SHP77 (cell line): ENCODE measurements at regions not wholly inside any gene's neighbourhood (a gene's known extent, or its start where the extent isn't known, plus 50 kb on each side); places are given as distances from the start of the nearest gene placed in this dataset.

Experiments used
- DNase-seq, 2 experiments: peaks; one replicate each; lab custom pipeline; 2025; lab: John Stamatoyannopoulos, UW

- DNase-seq, result no peak
Observed at GRCh38 chr2:146031158-146031557, 1511.2 kb upstream of the ZEB2 start.

- no peak for DNase-seq
Observed at GRCh38 chr2:146027156-146027555, 1507.2 kb upstream of the ZEB2 start.

- no peak for DNase-seq
Observed at GRCh38 chr2:146025519-146025918, 1505.6 kb upstream of the ZEB2 start.

- no peak for DNase-seq
Observed at GRCh38 chr2:146024212-146024743, 1504.4 kb upstream of the ZEB2 start.

GRCh38 chr2:146004462-146004861, 1484.5 kb upstream of the ZEB2 start:
- no peak for DNase-seq

- DNase-seq, result no peak
Observed at GRCh38 chr2:146003337-146003736, 1483.4 kb upstream of the ZEB2 start.

- DNase-seq, result no peak
Observed at GRCh38 chr2:145994910-145995309, 1475.0 kb upstream of the ZEB2 start.

- no peak for DNase-seq
Observed at GRCh38 chr2:145992572-145992971, 1472.7 kb upstream of the ZEB2 start.

GRCh38 chr2:145987793-145988192, 1467.9 kb upstream of the ZEB2 start:
- no peak for DNase-seq

- DNase-seq, result no peak
Observed at GRCh38 chr2:145985517-145985916, 1465.6 kb upstream of the ZEB2 start.

GRCh38 chr2:145984580-145984979, 1464.7 kb upstream of the ZEB2 start:
- DNase-seq, result no peak

GRCh38 chr2:145980318-145980717, 1460.4 kb upstream of the ZEB2 start:
- no peak for DNase-seq

- no peak for DNase-seq
Observed at GRCh38 chr2:145975406-145975805, 1455.5 kb upstream of the ZEB2 start.

- DNase-seq, result no peak
Observed at GRCh38 chr2:145961846-145962245, 1441.9 kb upstream of the ZEB2 start.

- DNase-seq, result no peak
Observed at GRCh38 chr2:145960479-145961163, 1440.7 kb upstream of the ZEB2 start.

GRCh38 chr2:145958611-145959010, 1438.7 kb upstream of the ZEB2 start:
- DNase-seq, result no peak

- DNase-seq, result no peak
Observed at GRCh38 chr2:145957929-145958328, 1438.0 kb upstream of the ZEB2 start.

- no peak for DNase-seq
Observed at GRCh38 chr2:145939949-145940348, 1420.0 kb upstream of the ZEB2 start.

- DNase-seq, result no peak
Observed at GRCh38 chr2:145935016-145935415, 1415.1 kb upstream of the ZEB2 start.

GRCh38 chr2:145931781-145932395, 1412.0 kb upstream of the ZEB2 start:
- DNase-seq, result no peak

- DNase-seq, result no peak
Observed at GRCh38 chr2:145930318-145930717, 1410.4 kb upstream of the ZEB2 start.

GRCh38 chr2:145927131-145927950, 1407.4 kb upstream of the ZEB2 start:
- no peak for DNase-seq

- DNase-seq, result no peak
Observed at GRCh38 chr2:145925591-145925990, 1405.7 kb upstream of the ZEB2 start.
